ENCODE measurements at regions not wholly inside any gene's neighbourhood (a gene's known extent, or its start where the extent isn't known, plus 50 kb on each side); places are given as distances from the start of the nearest gene placed in this dataset.

DNA sequence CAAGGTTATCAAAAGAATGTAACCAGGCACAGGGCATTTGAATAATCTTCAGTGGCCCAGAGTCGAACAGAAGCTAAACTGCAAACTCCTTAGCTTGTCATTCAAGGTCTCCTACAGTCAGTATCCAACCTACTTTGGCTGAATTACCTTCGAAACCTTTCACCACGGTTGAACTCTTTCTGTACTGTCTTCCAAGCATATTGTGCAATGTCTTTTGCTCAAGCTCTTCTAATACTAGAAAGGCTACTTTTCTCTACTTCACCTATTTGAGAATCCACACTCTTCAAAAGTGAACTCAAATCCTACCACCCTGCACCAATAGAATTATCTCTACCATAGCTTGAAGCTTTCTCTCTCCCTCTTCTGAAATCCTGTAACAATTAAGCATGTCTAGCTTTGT, 142.9 kb downstream of the NR4A2 start:
- Histone ChIP-seq H3K79me2 (ENCODE audit: control insufficient read depth, insufficient read depth, low read length) (no peaks in the 10 kb centered on the region), H3K4me2 (replicated peaks; ENCODE audit: low read depth, low read length, poor library complexity, severe bottlenecking) (no peak overlapping the region), H3K4me3 (ENCODE audit: control extremely low read depth in 1 of 5, extremely low read depth in 1 of 5, insufficient read depth in 1 of 5, low read depth in 2 of 5, low read length in 4 of 5) (no peak overlapping the region), H3K27ac (ENCODE audit: low read length in 2 of 2) (no peak overlapping the region), H2AFZ (ENCODE audit: insufficient read depth, low read depth, low read length, poor library complexity, severe bottlenecking) (no peak overlapping the region), H3K27me3 (replicated peaks in 1 of 4; ENCODE audit: control extremely low read depth in 1 of 4, control insufficient read depth in 3 of 4, insufficient read depth in 4 of 4, low read length in 3 of 4) (no peaks in the 10 kb centered on the region), H4K20me1 (ENCODE audit: control insufficient read depth, insufficient read depth, low read length, poor library complexity, severe bottlenecking) (no peaks in the 10 kb centered on the region), H3K9ac (ENCODE audit: low read length) (no peak overlapping the region), H3K9me3 (ENCODE audit: control extremely low read depth in 1 of 3, control insufficient read depth in 2 of 3, insufficient read depth in 1 of 3, low read length in 2 of 3) (no peaks in the 10 kb centered on the region), H3K36me3 (replicated peaks in 1 of 2; ENCODE audit: control extremely low read depth in 1 of 2, control insufficient read depth in 1 of 2, extremely low read depth in 1 of 2, insufficient read depth in 2 of 2, low read length in 1 of 2) (no peaks in the 10 kb centered on the region), H3K4me1 (ENCODE audit: control insufficient read depth in 2 of 2, insufficient read depth in 2 of 2, low read length in 2 of 2) (no peaks in the 10 kb centered on the region)
- H3K27me3 Mint-ChIP-seq = no peaks in the 10 kb centered on the region
- ChIA-PET CTCF (no interaction called here), POLR2A (no interaction called here)
- H3K27ac Mint-ChIP-seq = no peak overlapping the region
- WGBS (ENCODE audit: insufficient coverage) = 80% methylated on average over 3 of the region's 3 CpGs
- DNase-seq = no peak
- no peak for ATAC-seq (ENCODE audit: low read depth)
- intact Hi-C loops (cut with micrococcal nuclease) = no loop called here
- no peak for TF ChIP-seq EZH2 (IDR thresholded peaks at IDR 0.05; ENCODE audit: borderline replicate concordance, insufficient read depth, low read depth, low read length, poor library complexity, severe bottlenecking)
- TF ChIP-seq, protein P1, sequence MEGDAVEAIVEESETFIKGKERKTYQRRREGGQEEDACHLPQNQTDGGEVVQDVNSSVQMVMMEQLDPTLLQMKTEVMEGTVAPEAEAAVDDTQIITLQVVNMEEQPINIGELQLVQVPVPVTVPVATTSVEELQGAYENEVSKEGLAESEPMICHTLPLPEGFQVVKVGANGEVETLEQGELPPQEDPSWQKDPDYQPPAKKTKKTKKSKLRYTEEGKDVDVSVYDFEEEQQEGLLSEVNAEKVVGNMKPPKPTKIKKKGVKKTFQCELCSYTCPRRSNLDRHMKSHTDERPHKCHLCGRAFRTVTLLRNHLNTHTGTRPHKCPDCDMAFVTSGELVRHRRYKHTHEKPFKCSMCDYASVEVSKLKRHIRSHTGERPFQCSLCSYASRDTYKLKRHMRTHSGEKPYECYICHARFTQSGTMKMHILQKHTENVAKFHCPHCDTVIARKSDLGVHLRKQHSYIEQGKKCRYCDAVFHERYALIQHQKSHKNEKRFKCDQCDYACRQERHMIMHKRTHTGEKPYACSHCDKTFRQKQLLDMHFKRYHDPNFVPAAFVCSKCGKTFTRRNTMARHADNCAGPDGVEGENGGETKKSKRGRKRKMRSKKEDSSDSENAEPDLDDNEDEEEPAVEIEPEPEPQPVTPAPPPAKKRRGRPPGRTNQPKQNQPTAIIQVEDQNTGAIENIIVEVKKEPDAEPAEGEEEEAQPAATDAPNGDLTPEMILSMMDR (IDR thresholded peaks at IDR 0.05) = no peak
- H3K9me3 Mint-ChIP-seq (ENCODE audit: insufficient read depth) = no peaks in the 10 kb centered on the region
- H3K4me3 Mint-ChIP-seq = no peak overlapping the region
- H3K4me1 Mint-ChIP-seq = no peaks in the 10 kb centered on the region

GRCh38 chr2:156189143-156189542, 143.4 kb downstream of the NR4A2 start:
- Histone ChIP-seq H3K79me2 (ENCODE audit: control insufficient read depth, insufficient read depth, low read length) (no peaks in the 10 kb centered on the region), H2AFZ (ENCODE audit: insufficient read depth, low read depth, low read length, poor library complexity, severe bottlenecking) (no peak overlapping the region), H3K36me3 (replicated peaks in 1 of 2; ENCODE audit: control extremely low read depth in 1 of 2, control insufficient read depth in 1 of 2, extremely low read depth in 1 of 2, insufficient read depth in 2 of 2, low read length in 1 of 2) (no peaks in the 10 kb centered on the region), H3K4me2 (replicated peaks; ENCODE audit: low read depth, low read length, poor library complexity, severe bottlenecking) (no peak overlapping the region), H4K20me1 (ENCODE audit: control insufficient read depth, insufficient read depth, low read length, poor library complexity, severe bottlenecking) (no peaks in the 10 kb centered on the region), H3K27ac (ENCODE audit: low read length in 2 of 2) (no peak overlapping the region), H3K27me3 (replicated peaks in 1 of 4; ENCODE audit: control extremely low read depth in 1 of 4, control insufficient read depth in 3 of 4, insufficient read depth in 4 of 4, low read length in 3 of 4) (no peaks in the 10 kb centered on the region), H3K9ac (ENCODE audit: low read length) (no peak overlapping the region), H3K4me3 (ENCODE audit: control extremely low read depth in 1 of 5, extremely low read depth in 1 of 5, insufficient read depth in 1 of 5, low read depth in 2 of 5, low read length in 4 of 5) (no peak overlapping the region), H3K9me3 (ENCODE audit: control extremely low read depth in 1 of 3, control insufficient read depth in 2 of 3, insufficient read depth in 1 of 3, low read length in 2 of 3) (no peaks in the 10 kb centered on the region), H3K4me1 (ENCODE audit: control insufficient read depth in 2 of 2, insufficient read depth in 2 of 2, low read length in 2 of 2) (no peaks in the 10 kb centered on the region)
- H3K27ac Mint-ChIP-seq = no peak overlapping the region
- intact Hi-C loops (cut with micrococcal nuclease) = no loop called here
- peaks cover 1% of the 10 kb centered on the region for H3K27me3 Mint-ChIP-seq
- no peak for TF ChIP-seq EZH2 (IDR thresholded peaks at IDR 0.05; ENCODE audit: borderline replicate concordance, insufficient read depth, low read depth, low read length, poor library complexity, severe bottlenecking)
- TF ChIP-seq, protein P1 (IDR thresholded peaks at IDR 0.05) = no peak
- no peaks in the 10 kb centered on the region for H3K9me3 Mint-ChIP-seq (ENCODE audit: insufficient read depth)
- WGBS (ENCODE audit: insufficient coverage) = 100% methylated on average over 1 of the region's 6 CpGs
- CTCF ChIA-PET = no interaction called here
- DNase-seq (no peak), ATAC-seq (ENCODE audit: low read depth) (no peak)
- H3K4me3 Mint-ChIP-seq = no peak overlapping the region
- POLR2A ChIA-PET = no interaction called here
- no peaks in the 10 kb centered on the region for H3K4me1 Mint-ChIP-seq

All from B cell (primary cell).